Thoracic aorta (tissue), 2 donors: ENCODE measurements at regions not wholly inside any gene's neighbourhood (a gene's known extent, or its start where the extent isn't known, plus 50 kb on each side); places are given as distances from the start of the nearest gene placed in this dataset.

Experiments
- ATAC-seq: fragments of 150-250 bp; one replicate; pipeline ENCODE4 v1.8.0; 2017; ENCODE audit warnings: low read depth; ENCODE audit not compliant: insufficient number of reproducible peaks, low FRiP score
- DNase-seq: peaks from one replicate; pipeline ENCODE4 v3.0.0-alpha.2; 2020; ENCODE audit warnings: low spot score
- H3K27ac ChIP-seq, 2 donors: fragments of 200-600 bp; sonication (generic); 1 replicate in 1 of 2; 2 replicates in 1 of 2; pipeline ENCODE4 v1.5.1; 2016; ENCODE audit warnings: mild to moderate bottlenecking in 2 of 2, moderate library complexity in 2 of 2
- H3K27me3 ChIP-seq: fragments of 200-600 bp; sonication (generic); replicated peaks from 2 replicates; pipeline ENCODE4 v1.6.0; 2016; ENCODE audit warnings: mild to moderate bottlenecking; ENCODE audit not compliant: insufficient read depth
- H3K36me3 ChIP-seq: fragments of 200-600 bp; sonication (generic); one replicate; pipeline ENCODE4 v1.5.1; 2016
- H3K4me1 ChIP-seq, 2 donors: fragments of 200-600 bp; sonication (generic); 1 replicate in 1 of 2; 2 replicates in 1 of 2; pipeline versions ENCODE4 v1.5.1 to v1.6.0; 2016; ENCODE audit warnings: low read depth in 2 of 2, mild to moderate bottlenecking in 1 of 2; ENCODE audit not compliant: control insufficient read depth in 1 of 2
- H3K4me3 ChIP-seq: fragments of 200-600 bp; sonication (generic); 2 replicates; pipeline ENCODE4 v1.5.1; 2016; ENCODE audit warnings: mild to moderate bottlenecking
- H3K9me3 ChIP-seq: fragments of 200-600 bp; sonication (generic); 2 replicates; pipeline ENCODE4 v1.5.1; 2016
- TF ChIP-seq, protein P1 (sequence below): fragments of 200-600 bp; sonication (generic); IDR thresholded peaks from one replicate; pipeline ENCODE4 v1.5.1; 2019; ENCODE audit warnings: antibody characterized with exemption

GRCh38 chrX:65148232-65148631 is 172.0 kb upstream of the ZC4H2 start:
- TF ChIP-seq, protein P1, sequence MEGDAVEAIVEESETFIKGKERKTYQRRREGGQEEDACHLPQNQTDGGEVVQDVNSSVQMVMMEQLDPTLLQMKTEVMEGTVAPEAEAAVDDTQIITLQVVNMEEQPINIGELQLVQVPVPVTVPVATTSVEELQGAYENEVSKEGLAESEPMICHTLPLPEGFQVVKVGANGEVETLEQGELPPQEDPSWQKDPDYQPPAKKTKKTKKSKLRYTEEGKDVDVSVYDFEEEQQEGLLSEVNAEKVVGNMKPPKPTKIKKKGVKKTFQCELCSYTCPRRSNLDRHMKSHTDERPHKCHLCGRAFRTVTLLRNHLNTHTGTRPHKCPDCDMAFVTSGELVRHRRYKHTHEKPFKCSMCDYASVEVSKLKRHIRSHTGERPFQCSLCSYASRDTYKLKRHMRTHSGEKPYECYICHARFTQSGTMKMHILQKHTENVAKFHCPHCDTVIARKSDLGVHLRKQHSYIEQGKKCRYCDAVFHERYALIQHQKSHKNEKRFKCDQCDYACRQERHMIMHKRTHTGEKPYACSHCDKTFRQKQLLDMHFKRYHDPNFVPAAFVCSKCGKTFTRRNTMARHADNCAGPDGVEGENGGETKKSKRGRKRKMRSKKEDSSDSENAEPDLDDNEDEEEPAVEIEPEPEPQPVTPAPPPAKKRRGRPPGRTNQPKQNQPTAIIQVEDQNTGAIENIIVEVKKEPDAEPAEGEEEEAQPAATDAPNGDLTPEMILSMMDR = no peak
- no peak for DNase-seq
- Histone ChIP-seq H3K4me3 (no peak overlapping the region), H3K27me3 (no peaks in the 10 kb centered on the region), H3K9me3 (no peaks in the 10 kb centered on the region), H3K4me1 (no peaks in the 10 kb centered on the region), H3K36me3 (no peaks in the 10 kb centered on the region), H3K27ac (no peak overlapping the region)
- ATAC-seq = no peak

DNA sequence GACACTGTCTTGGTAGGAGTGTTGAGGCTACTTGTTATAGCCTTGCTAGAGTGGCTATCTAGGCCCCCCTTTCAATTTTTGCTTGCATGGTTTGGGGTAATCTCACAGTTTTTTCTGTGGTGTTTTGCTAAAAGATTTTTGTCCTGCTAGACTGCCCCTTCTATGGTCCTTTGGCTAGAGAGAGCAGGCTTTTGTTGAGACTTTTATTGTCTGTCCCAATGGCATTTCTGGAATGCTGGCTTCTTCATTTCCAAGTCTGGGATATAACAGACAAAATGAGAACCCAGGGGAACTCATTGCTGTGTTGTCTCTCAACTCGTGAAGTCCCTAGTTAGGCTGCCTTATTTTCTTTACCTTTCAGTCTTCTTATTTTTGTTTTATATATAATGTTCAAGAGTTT is 160.2 kb upstream of the ZC4H2 start:
- TF ChIP-seq, protein P1 = no peak
- H3K36me3 ChIP-seq = no peaks in the 10 kb centered on the region
- H3K4me3 ChIP-seq = no peak overlapping the region
- no peaks in the 10 kb centered on the region for H3K4me1 ChIP-seq
- H3K9me3 ChIP-seq = no peaks in the 10 kb centered on the region
- no peaks in the 10 kb centered on the region for H3K27me3 ChIP-seq
- ATAC-seq = no peak
- DNase-seq = no peak
- H3K27ac ChIP-seq = no peak overlapping the region

GRCh38 chrX:65127842-65128241 is 151.6 kb upstream of the ZC4H2 start:
- Histone ChIP-seq H3K9me3 (no peaks in the 10 kb centered on the region), H3K27me3 (no peaks in the 10 kb centered on the region), H3K4me1 (no peaks in the 10 kb centered on the region), H3K4me3 (no peak overlapping the region), H3K27ac (no peak overlapping the region), H3K36me3 (no peaks in the 10 kb centered on the region)
- DNase-seq (no peak), ATAC-seq (no peak)
- TF ChIP-seq, protein P1 = no peak

DNA sequence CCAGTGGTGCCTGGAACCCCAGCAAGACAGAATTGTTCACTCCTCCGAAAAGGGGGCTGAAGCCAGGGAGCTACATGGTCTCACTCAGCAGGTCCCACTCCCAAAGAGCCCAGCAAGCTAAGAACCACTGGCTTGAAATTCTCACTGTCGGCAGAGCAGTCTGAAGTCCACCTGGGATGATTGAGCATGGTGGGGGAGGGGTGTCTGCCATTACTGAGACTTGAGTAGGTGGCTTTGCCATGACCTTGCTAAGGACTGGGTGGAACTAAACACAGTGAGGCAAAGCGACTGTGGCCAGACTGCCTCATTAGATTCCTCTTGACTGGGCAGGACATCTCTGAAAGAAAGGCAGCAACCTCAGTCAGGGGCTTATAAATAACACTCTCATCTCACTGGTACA is 122.6 kb upstream of the ZC4H2 start:
- H3K4me1 ChIP-seq = no peaks in the 10 kb centered on the region
- H3K27me3 ChIP-seq = no peaks in the 10 kb centered on the region
- ATAC-seq (no peak), DNase-seq (no peak)
- H3K4me3 ChIP-seq = no peak overlapping the region
- H3K36me3 ChIP-seq = no peaks in the 10 kb centered on the region
- TF ChIP-seq, protein P1 = no peak
- H3K27ac ChIP-seq = no peak overlapping the region
- H3K9me3 ChIP-seq = peaks cover 4% of the 10 kb centered on the region

GRCh38 chrX:65093658-65094057 is 117.4 kb upstream of the ZC4H2 start:
- Histone ChIP-seq H3K27me3 (no peaks in the 10 kb centered on the region), H3K4me3 (no peak overlapping the region), H3K4me1 (no peaks in the 10 kb centered on the region), H3K9me3 (no peaks in the 10 kb centered on the region), H3K27ac (no peak overlapping the region), H3K36me3 (no peaks in the 10 kb centered on the region)
- TF ChIP-seq, protein P1 = no peak
- no peak for ATAC-seq
- no peak for DNase-seq
